PFSK-1 (cell line): ENCODE measurements at regions not wholly inside any gene's neighbourhood (a gene's known extent, or its start where the extent isn't known, plus 50 kb on each side); places are given as distances from the start of the nearest gene placed in this dataset.

ENCODE experiments used
- POLR2AphosphoS5 ChIP-seq: IDR thresholded peaks from 2 replicates; pipeline ENCODE4 v1.6.1; 2012; ENCODE audit warnings: low read depth, mild to moderate bottlenecking, control low read depth, low read length, moderate library complexity
- SIN3A ChIP-seq: IDR thresholded peaks from 2 replicates; pipeline ENCODE4 v1.6.1; 2012; ENCODE audit warnings: mild to moderate bottlenecking, low read length, moderate library complexity, borderline replicate concordance; ENCODE audit not compliant: insufficient read depth
- TAF1 ChIP-seq: IDR thresholded peaks from 2 replicates; pipeline ENCODE4 v1.6.1; 2012; ENCODE audit warnings: low read length, control low read depth, borderline replicate concordance; ENCODE audit not compliant: insufficient read depth
- TF ChIP-seq, protein P1 (sequence below), 2 experiments: IDR thresholded peaks; 2 replicates each; pipeline versions ENCODE4 v1.6.1 to v1.8.0; 2011 to 2012; ENCODE audit warnings: low read depth in 2 of 2, low read length in 2 of 2, control low read depth in 1 of 2, inconsistent platforms in 1 of 2, mild to moderate bottlenecking in 1 of 2, moderate library complexity in 1 of 2; ENCODE audit not compliant: insufficient read depth in 1 of 2

GRCh38 chr17:14494161-14494560 is 193.3 kb downstream of the HS3ST3B1 start:
- TF ChIP-seq, protein P1, sequence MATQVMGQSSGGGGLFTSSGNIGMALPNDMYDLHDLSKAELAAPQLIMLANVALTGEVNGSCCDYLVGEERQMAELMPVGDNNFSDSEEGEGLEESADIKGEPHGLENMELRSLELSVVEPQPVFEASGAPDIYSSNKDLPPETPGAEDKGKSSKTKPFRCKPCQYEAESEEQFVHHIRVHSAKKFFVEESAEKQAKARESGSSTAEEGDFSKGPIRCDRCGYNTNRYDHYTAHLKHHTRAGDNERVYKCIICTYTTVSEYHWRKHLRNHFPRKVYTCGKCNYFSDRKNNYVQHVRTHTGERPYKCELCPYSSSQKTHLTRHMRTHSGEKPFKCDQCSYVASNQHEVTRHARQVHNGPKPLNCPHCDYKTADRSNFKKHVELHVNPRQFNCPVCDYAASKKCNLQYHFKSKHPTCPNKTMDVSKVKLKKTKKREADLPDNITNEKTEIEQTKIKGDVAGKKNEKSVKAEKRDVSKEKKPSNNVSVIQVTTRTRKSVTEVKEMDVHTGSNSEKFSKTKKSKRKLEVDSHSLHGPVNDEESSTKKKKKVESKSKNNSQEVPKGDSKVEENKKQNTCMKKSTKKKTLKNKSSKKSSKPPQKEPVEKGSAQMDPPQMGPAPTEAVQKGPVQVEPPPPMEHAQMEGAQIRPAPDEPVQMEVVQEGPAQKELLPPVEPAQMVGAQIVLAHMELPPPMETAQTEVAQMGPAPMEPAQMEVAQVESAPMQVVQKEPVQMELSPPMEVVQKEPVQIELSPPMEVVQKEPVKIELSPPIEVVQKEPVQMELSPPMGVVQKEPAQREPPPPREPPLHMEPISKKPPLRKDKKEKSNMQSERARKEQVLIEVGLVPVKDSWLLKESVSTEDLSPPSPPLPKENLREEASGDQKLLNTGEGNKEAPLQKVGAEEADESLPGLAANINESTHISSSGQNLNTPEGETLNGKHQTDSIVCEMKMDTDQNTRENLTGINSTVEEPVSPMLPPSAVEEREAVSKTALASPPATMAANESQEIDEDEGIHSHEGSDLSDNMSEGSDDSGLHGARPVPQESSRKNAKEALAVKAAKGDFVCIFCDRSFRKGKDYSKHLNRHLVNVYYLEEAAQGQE (IDR thresholded peaks at IDR 0.05; ENCODE audit: insufficient read depth in 1 of 2, low read depth in 2 of 2, low read length in 2 of 2): no peak
- TF ChIP-seq POLR2AphosphoS5 (no peak), TAF1 (no peak), SIN3A (no peak)
